GM04504 (cell line): ENCODE measurements at regions not wholly inside any gene's neighbourhood (a gene's known extent, or its start where the extent isn't known, plus 50 kb on each side); places are given as distances from the start of the nearest gene placed in this dataset.

ENCODE experiments used
- DNase-seq: peaks from one replicate; pipeline ENCODE4 v3.0.0-alpha.2; 2012; ENCODE audit warnings: low read depth

GRCh38 chrX:13903405-13903804 is 86.5 kb upstream of the GPM6B start:
- no peak for DNase-seq

- no peak for DNase-seq
Measured at GRCh38 chrX:13902406-13902805, 85.5 kb upstream of the GPM6B start.

- no peak for DNase-seq
Measured at GRCh38 chrX:13901354-13901753, 84.5 kb upstream of the GPM6B start.

- no peak for DNase-seq
Measured at GRCh38 chrX:13900351-13900750, 83.5 kb upstream of the GPM6B start.

- peak; percentile 35 for DNase-seq
Measured at GRCh38 chrX:13899607-13900006, 82.7 kb upstream of the GPM6B start.

- DNase-seq: no peak
Measured at GRCh38 chrX:13898603-13899002, 81.7 kb upstream of the GPM6B start.

GRCh38 chrX:13898083-13898482 is 81.2 kb upstream of the GPM6B start:
- no peak for DNase-seq

- no peak for DNase-seq
Measured at GRCh38 chrX:13897566-13897965, 80.7 kb upstream of the GPM6B start.

- DNase-seq: no peak
Measured at GRCh38 chrX:13894888-13895565, 78.1 kb upstream of the GPM6B start.

- DNase-seq: no peak
Measured at GRCh38 chrX:13893826-13894225, 76.9 kb upstream of the GPM6B start.

- no peak for DNase-seq
Measured at GRCh38 chrX:13892856-13893255, 76.0 kb upstream of the GPM6B start.

- no peak for DNase-seq
Measured at GRCh38 chrX:13891377-13892140, 74.7 kb upstream of the GPM6B start.

- no peak for DNase-seq
Measured at GRCh38 chrX:13890806-13891205, 73.9 kb upstream of the GPM6B start.

GRCh38 chrX:13888284-13888683 is 71.4 kb upstream of the GPM6B start:
- no peak for DNase-seq

GRCh38 chrX:13885591-13885990 is 68.7 kb upstream of the GPM6B start:
- no peak for DNase-seq

- no peak for DNase-seq
Measured at GRCh38 chrX:13876652-13877051, 59.8 kb upstream of the GPM6B start.

- DNase-seq: no peak
Measured at GRCh38 chrX:13875572-13875971, 58.7 kb upstream of the GPM6B start.

- no peak for DNase-seq
Measured at GRCh38 chrX:13868591-13868990, 51.7 kb upstream of the GPM6B start.
